ENCODE measurements at regions not wholly inside any gene's neighbourhood (a gene's known extent, or its start where the extent isn't known, plus 50 kb on each side); places are given as distances from the start of the nearest gene placed in this dataset.

GRCh38 chr18:46282177-46282570, 178.0 kb downstream of the HAUS1 start:
- TF ChIP-seq E2F6 (IDR thresholded peaks at IDR 0.05; ENCODE audit: borderline replicate concordance, low read depth) (no peak), RCOR1 (IDR thresholded peaks at IDR 0.05; ENCODE audit: low read depth, low read length) (no peak), REST (IDR thresholded peaks at IDR 0.05) (no peak), TP53 (CRISPR knock-in tag; IDR thresholded peaks at IDR 0.05) (no peak), PHF8 (IDR thresholded peaks at IDR 0.05; ENCODE audit: borderline replicate concordance, low read depth) (no peak), CTCF (IDR thresholded peaks at IDR 0.05) (no peak)

All from A549 (cell line).